HG02852 (cell line): ENCODE measurements at regions not wholly inside any gene's neighbourhood (a gene's known extent, or its start where the extent isn't known, plus 50 kb on each side); places are given as distances from the start of the nearest gene placed in this dataset.

Experiments used
- ATAC-seq: cut with Tn5 transposase; IDR thresholded peaks from one replicate; pipeline ENCODE4 v1.9.1; 2021; ENCODE audit warnings: mild to moderate bottlenecking, moderate library complexity; ENCODE audit not compliant: unreplicated experiment

DNA sequence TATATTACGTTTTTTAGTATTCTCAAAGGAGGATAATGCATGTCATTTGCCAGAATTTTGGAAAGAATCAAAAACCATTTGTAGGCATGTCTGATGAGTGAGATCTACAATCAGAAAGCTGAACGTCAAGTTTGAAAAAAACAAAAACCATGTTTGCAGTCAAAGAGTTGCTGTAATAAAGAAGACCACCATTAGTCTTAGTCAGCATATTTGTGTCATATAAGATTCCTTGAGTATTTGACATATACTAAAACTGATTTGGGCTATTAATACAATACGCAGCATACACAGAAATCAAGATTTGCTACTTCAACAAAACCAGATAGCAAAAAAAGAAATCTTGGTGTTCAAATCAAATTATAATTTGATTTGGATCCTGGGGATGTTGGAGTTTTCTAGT is 247.5 kb downstream of the SAMD5 start:
- no peak for ATAC-seq

DNA sequence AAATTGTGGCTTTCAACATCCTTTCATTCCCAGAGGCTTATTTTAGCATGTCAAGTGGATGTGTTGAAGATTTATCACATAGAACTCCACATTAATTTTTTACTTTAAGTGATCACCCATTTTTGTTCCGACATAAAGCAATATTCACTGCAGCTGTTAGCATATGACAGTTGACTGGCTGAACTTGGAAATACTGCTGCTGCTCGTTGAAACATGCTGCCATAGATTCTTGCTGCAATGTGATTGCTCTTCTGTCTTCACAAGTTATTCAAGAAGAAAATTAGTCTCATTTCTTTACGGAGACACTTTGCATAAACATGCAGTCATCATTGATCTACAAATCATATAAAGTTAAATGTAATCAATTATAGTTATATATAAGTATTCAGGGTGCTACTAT is 248.4 kb downstream of the SAMD5 start:
- ATAC-seq: no peak

DNA sequence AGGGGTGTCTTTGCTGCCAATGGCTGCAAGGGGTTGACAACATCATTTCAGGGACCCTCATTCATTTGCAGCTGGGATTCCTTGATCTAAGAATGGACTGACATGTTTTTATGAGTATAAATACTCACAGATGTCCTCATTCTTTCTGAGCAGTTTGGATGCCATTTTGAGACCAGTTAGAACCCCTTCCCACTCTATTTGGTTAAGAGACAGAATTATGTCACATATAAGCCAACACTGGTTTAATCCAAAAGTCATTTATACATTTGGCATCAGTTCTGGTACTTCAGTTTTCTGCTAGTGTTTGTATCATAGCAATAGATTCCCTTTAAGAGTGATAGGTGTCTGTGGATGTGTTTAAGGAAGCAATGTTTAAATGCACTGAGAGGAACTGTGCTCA is 248.8 kb downstream of the SAMD5 start:
- no peak for ATAC-seq

DNA sequence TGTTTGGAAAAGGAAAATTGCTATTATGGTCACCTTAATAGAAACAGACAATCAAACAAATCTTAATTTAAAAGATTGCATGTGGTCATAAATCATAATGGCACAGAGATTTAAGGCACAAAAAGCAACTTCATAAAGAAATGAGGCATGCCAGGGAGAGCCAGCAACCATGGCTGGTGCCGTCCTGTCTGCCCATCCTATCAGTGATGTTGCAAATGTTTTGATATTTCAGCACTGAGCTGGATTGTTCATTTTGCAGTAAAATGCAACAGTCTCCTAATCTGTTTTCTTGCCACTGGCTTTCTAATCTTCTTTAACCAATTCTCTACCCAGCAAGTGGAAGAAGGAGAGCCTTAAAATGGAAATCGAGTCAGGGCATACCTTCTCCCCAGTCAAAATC is 249.8 kb downstream of the SAMD5 start:
- ATAC-seq: no peak

DNA sequence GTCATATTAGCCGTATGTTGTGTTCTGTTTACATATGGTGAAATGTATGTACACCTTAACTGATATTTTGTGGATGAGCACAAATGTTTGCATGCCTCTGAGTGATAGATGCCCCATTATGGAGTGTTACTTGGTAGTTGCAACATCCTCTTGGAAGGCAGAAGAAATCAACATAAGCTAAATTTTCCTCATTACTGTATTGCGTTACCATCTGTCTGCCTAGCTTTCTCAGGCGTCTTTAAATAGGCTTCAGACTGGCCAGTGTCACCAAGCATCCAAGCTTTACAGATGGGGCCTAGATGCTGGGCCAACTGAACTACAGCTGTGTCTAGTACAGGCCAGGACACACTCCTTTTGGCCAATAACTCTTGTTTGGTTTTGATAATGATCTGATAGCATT is 250.6 kb downstream of the SAMD5 start:
- ATAC-seq: no peak

DNA sequence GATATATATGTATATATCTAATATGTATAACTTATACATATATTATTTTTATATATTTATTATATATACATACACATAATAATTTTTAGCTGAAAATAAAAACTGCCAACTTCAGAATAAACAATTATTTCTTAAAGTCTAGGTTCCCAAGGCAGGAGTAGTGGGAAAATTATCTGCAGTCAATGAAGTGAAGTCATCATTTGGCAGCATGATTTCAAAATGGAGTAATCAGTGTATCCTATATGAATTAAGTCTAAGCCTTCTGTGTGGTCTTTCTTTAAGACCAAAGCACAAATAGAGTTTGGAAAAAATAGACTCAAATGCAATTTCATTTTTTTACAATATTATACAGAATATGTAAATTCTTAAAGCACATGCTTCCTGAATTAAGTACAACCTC is 251.0 kb downstream of the SAMD5 start:
- ATAC-seq: no peak

DNA sequence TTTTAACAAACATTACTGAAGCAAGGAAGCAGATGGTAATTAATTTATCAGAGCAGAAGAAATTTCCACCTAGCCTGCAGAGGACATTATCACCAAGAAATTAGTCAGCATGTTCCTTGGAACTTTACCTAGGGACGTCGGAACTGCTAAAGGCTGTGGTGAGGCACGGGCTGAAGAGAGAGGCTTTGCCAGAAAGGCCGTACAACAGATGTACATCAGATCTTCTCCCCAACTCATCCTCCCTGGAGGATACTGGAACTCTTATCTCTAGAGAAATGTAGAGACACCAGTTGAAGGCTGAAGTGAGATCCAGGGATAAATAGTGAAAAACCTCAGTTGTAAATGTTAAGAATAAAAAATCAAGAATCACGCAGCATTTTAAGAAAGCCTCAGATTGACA is 257.1 kb downstream of the SAMD5 start:
- no peak for ATAC-seq

DNA sequence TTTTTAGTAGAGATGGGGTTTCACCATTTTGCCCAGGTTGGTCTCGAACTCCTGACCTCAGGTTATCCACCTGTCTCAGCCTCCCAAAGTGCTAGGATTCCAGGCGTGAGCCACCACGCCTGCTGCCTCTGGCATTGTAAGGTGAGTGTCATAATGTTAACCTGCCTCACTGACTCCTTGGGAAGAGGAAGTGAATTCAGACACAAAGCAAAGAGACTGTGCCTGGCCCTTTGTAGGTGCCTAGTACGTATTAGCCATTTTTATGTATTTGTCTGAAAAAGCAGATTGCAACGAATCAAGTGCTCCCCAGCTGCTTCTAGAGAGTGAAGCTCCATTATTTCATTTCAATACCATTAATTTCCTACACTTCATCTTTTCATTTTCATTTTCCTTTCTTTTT is 260.5 kb downstream of the SAMD5 start:
- ATAC-seq: no peak

- ATAC-seq: no peak
Observed at GRCh38 chr6:147769496-147770087, 261.1 kb downstream of the SAMD5 start.

DNA sequence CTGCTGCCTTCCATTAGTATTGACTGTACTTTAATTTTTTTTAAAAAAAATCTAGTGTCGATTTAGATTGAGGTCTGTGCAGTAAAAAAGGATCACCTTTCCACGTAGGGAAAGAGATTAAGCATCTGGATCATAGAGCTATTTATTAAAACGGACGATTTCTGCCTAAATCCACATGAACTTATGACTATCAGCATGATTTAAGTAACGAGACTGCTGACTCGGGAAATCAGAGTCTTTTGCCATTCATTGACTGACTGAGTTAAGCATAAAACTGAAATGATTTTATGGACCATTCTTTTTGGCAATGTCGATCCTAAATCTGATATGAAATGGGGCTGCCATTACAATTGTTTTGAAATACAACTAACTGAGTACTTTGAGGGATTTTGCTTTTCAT is 261.7 kb downstream of the SAMD5 start:
- ATAC-seq: no peak

GRCh38 chr6:147772724-147773123 is 264.2 kb downstream of the SAMD5 start:
- ATAC-seq: no peak

- no peak for ATAC-seq
Observed at GRCh38 chr6:147774856-147775255, 266.4 kb downstream of the SAMD5 start.

DNA sequence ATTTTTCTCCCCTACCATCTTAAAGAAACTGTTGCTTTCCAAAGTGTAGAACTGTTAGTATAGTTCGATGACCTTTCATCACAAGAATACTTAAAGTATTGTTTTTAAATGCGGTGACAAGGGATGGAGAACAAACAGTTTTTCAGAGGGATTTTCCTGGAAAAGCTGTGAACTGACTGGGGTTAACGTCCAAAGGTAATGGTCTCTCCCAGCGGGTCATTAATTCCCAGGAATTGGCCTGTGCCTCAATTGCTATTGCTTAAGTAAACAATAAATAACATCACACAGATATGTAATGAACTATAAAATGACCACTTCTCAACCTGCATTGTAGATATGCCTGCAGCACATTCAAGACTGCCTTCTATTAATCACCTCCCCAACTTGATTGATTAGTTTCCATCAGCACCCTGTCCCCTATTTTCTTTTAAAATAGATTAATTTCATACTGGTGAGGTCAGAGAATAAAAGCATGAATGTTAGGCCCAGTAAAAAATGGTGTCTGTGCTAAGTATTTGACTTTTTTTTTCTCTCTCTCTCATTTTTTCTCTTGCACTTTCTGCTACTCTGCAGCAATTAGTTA is 268.2 kb downstream of the SAMD5 start:
- no peak for ATAC-seq

GRCh38 chr6:147779624-147780023 is 271.1 kb downstream of the SAMD5 start:
- ATAC-seq: no peak

- no peak for ATAC-seq
Observed at GRCh38 chr6:147782302-147782701, 273.8 kb downstream of the SAMD5 start.

DNA sequence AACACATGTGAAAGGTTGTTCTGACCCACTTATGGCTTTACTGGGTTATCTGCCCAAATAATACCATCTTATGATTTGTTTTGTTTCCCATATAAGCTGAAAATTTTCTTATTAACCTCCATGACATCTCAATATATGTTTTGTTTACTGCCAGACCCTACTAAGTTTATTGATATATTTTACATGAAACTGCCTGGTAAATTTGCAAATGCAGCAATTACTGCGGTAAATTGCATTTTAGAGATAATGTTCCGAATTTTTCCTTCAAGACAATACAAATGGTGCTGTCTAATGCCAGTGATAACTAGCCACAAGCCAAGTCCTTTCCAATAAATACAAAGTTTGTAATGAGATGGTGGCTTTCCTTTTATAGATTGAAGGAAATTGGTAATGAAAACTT is 275.9 kb downstream of the SAMD5 start:
- no peak for ATAC-seq

DNA sequence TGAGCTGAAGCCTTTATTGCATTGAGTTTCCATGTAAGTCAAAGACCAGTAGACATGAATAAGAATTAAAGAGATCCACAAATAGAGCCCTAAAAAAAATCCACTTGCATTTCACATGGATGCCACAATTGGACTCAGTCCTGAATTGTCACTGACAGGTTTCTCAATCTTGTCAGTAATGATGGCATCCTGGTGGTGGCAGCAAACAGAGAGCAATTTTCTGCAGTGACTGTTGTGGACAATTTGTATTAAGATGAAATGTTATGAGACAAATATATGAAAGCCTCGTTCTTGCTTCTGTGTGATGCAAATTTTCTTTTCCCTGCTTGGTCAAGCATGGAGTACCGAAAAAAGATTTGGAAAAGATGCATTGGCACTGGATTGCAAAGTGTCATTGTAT is 278.9 kb downstream of the SAMD5 start:
- ATAC-seq: no peak

GRCh38 chr6:147789430-147789947 is 281.0 kb downstream of the SAMD5 start:
- no peak for ATAC-seq

- no peak for ATAC-seq
Observed at GRCh38 chr6:147793871-147794643, 285.6 kb downstream of the SAMD5 start.

DNA sequence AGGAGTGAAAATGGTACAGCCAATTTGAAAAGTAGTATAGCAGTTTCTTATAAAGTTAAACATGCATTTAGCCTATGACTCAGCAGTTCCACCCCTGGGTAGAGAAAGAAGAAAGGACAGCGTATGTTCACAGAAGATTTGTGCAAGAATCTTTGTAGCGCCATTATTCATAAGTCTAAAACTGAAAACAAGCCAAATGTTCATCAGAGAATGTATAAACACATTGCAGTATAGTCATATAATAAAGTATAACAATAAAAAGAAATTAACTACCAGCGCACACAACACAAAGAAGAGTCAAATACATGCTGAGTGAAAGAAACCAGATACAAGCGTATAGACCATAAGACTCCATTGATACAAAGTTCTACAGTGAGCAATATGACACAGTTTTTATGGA is 294.0 kb downstream of the SAMD5 start:
- ATAC-seq: no peak

DNA sequence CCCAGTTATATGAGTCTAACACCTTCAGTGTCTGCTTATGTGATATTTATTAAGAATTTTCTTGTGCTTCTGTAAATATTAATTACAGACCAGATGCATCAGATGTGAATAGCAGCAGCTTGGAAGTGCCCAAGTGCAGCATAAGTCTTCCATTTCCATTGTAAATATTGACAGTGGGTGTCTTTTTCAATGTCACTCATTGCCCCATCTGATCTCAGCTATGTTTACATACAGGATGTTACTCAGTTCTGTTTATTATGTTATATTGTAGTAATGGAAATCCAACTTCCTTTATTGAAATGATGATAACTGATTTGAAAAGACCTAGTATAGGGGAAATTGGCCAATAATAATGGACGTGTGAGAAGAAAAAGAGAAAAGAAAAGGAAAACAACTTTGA is 296.7 kb downstream of the SAMD5 start:
- ATAC-seq: no peak

GRCh38 chr6:147806697-147807096 is 298.2 kb downstream of the SAMD5 start:
- ATAC-seq: no peak
